Uterus (tissue), 2 donors: ENCODE measurements at regions not wholly inside any gene's neighbourhood (a gene's known extent, or its start where the extent isn't known, plus 50 kb on each side); places are given as distances from the start of the nearest gene placed in this dataset.

Source experiments
- CTCF ChIP-seq, 4 experiments: fragments of 200-600 bp in 2 of 4; fragments of 450-650 bp in 2 of 4; sonication (generic) in 2 of 4; IDR thresholded peaks; one replicate each; pipeline ENCODE4 v1.5.1; 2016 to 2019; ENCODE audit warnings: antibody characterized with exemption in 4 of 4, mild to moderate bottlenecking in 2 of 4, moderate library complexity in 1 of 4
- POLR2A ChIP-seq, 2 donors: fragments of 450-650 bp; IDR thresholded peaks; one replicate each; pipeline ENCODE4 v1.6.1; 2016; ENCODE audit warnings: antibody characterized with exemption in 2 of 2, mild to moderate bottlenecking in 1 of 2, moderate library complexity in 1 of 2

- TF ChIP-seq POLR2A (IDR thresholded peaks at IDR 0.05) (no peak), CTCF (IDR thresholded peaks at IDR 0.05) (no peak)
These were observed 232.5 kb upstream of the TBL1XR1 start for GRCh38 chr3:177429771-177430170.
